ENCODE measurements at regions not wholly inside any gene's neighbourhood (a gene's known extent, or its start where the extent isn't known, plus 50 kb on each side); places are given as distances from the start of the nearest gene placed in this dataset.

DNA sequence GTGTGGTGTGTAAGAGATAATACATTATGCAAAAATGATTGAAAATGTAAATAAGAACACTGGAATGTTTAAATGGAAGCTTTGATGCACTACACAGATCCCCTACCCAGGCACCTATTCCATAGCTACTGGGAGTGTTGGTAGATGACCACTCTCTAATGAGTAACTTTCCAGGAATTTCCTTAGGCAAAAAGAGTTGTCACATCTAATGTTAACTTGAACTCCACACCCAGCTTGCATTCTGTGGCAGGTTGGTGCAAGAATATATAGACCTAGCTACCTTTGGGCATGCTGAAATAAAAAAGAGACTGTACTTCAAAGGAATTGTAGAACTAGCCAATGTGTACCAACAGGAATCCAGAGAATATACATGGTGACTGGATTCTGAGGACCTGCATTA, 1254.2 kb upstream of the EYS start:
- H3K4me3 ChIP-seq = no peak overlapping the region
- H3K4me1 ChIP-seq = no peaks in the 10 kb centered on the region
- no peak for DNase-seq
- TF ChIP-seq, protein P1, sequence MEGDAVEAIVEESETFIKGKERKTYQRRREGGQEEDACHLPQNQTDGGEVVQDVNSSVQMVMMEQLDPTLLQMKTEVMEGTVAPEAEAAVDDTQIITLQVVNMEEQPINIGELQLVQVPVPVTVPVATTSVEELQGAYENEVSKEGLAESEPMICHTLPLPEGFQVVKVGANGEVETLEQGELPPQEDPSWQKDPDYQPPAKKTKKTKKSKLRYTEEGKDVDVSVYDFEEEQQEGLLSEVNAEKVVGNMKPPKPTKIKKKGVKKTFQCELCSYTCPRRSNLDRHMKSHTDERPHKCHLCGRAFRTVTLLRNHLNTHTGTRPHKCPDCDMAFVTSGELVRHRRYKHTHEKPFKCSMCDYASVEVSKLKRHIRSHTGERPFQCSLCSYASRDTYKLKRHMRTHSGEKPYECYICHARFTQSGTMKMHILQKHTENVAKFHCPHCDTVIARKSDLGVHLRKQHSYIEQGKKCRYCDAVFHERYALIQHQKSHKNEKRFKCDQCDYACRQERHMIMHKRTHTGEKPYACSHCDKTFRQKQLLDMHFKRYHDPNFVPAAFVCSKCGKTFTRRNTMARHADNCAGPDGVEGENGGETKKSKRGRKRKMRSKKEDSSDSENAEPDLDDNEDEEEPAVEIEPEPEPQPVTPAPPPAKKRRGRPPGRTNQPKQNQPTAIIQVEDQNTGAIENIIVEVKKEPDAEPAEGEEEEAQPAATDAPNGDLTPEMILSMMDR (IDR thresholded peaks at IDR 0.05; ENCODE audit: borderline replicate concordance) = no peak
- peaks cover 21% of the 10 kb centered on the region for H3K9me3 ChIP-seq (replicated peaks)
- H3K27me3 ChIP-seq (ENCODE audit: low read depth) = no peaks in the 10 kb centered on the region
- H3K36me3 ChIP-seq = no peaks in the 10 kb centered on the region
- intact Hi-C loops (cut with micrococcal nuclease) = no loop called here
- H3K27ac ChIP-seq (replicated peaks) = no peak overlapping the region

DNA sequence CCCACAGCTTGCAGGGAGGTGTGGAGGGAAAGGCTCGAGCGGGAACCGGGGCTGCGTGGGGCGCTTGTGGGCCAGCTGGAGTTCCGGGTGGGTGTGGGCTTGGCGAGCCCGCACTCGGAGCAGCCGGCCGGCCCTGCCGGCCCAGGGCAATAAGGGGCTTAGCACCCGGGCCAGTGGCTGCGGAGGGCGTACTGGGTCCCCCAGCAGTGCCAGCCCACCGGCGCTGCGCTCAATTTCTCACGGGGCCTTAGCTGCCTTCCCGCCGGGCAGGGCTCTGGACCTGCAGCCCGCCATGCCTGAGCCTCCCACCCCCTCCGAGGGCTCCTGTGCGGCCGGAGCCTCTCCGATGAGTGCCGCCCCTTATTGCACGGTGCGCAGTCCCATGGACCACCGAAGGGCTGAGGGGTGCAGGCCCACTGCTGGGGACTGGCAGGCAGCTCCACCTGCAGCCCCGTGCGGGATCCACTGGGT, 1242.2 kb upstream of the EYS start:
- Histone ChIP-seq H3K27ac (replicated peaks) (no peak overlapping the region), H3K27me3 (ENCODE audit: low read depth) (no peaks in the 10 kb centered on the region), H3K4me1 (no peaks in the 10 kb centered on the region), H3K9me3 (replicated peaks) (peaks cover 4% of the 10 kb centered on the region), H3K4me3 (no peak overlapping the region), H3K36me3 (no peaks in the 10 kb centered on the region)
- intact Hi-C loops (cut with micrococcal nuclease) = no loop called here
- TF ChIP-seq, protein P1 (IDR thresholded peaks at IDR 0.05; ENCODE audit: borderline replicate concordance) = no peak
- DNase-seq = no peak

DNA sequence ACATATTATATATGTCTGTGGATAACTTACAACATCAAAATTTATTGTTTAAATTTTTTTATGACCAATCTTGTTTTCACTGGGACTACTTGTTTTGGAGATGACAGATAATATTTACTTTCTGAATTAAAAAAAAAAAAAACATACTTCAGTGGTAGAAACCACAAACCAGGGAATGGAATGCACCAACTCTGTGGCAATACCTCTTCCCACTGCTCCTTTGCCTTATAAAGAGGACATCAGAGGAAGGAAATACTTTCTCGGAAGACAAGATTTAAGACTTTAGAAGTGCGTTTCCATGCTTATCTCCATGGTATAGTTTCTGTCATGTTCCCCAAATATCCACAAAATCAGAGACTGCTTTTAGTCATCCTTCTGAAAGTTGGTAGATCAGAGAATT, 1241.1 kb upstream of the EYS start:
- no peaks in the 10 kb centered on the region for H3K27me3 ChIP-seq (ENCODE audit: low read depth)
- no peak overlapping the region for H3K27ac ChIP-seq (replicated peaks)
- peaks cover 4% of the 10 kb centered on the region for H3K9me3 ChIP-seq (replicated peaks)
- intact Hi-C loops (cut with micrococcal nuclease) = no loop called here
- TF ChIP-seq, protein P1 (IDR thresholded peaks at IDR 0.05; ENCODE audit: borderline replicate concordance) = no peak
- no peaks in the 10 kb centered on the region for H3K4me1 ChIP-seq
- no peak for DNase-seq
- H3K4me3 ChIP-seq = no peak overlapping the region
- H3K36me3 ChIP-seq = no peaks in the 10 kb centered on the region

DNA sequence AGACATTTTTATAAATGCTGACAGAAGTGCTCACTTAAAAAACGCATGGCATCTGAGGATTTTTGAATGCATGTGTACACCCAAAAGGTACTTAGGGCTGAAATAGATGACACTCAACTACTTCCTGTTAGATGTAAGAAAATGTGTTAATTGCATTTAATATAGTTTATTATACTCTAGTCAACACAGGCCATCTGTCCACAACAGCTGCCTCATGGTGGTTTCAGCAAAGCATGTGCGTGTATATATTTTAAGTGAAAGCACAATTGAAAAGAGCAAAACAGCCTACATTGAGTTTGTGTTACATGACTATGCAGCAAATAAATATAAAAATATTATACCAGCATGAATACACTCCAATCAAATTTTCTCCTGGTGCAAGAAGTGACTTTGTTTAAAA, 1233.0 kb upstream of the EYS start:
- DNase-seq = no peak
- Histone ChIP-seq H3K9me3 (replicated peaks) (peaks cover 7% of the 10 kb centered on the region), H3K27ac (replicated peaks) (no peak overlapping the region), H3K36me3 (no peaks in the 10 kb centered on the region), H3K27me3 (ENCODE audit: low read depth) (no peaks in the 10 kb centered on the region), H3K4me1 (no peaks in the 10 kb centered on the region), H3K4me3 (no peak overlapping the region)
- intact Hi-C loops (cut with micrococcal nuclease) = no loop called here
- TF ChIP-seq, protein P1 (IDR thresholded peaks at IDR 0.05; ENCODE audit: borderline replicate concordance) = no peak

DNA sequence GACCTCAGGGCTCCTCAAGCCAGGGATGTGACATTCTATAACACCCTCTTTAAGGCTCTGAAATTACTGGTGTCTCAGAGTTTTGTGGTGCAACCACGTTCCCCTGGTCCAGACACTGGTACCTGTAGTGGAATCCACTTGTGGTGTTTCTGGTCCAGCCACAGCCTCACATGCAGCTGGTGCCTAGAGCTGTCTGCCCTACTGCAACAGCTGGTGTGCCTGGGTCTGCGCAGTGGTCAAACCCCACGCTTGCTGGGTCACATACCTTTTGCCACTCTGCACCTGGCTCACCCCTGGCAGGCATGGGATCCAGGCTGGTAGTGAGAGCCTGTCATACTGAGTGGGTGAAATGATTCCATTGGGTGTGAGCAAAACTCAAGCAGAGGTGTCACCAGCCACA, 1230.2 kb upstream of the EYS start:
- Histone ChIP-seq H3K4me1 (no peaks in the 10 kb centered on the region), H3K27me3 (ENCODE audit: low read depth) (no peaks in the 10 kb centered on the region), H3K36me3 (no peaks in the 10 kb centered on the region), H3K9me3 (replicated peaks) (peaks cover 7% of the 10 kb centered on the region), H3K4me3 (no peak overlapping the region), H3K27ac (replicated peaks) (no peak overlapping the region)
- intact Hi-C loops (cut with micrococcal nuclease) = no loop called here
- TF ChIP-seq, protein P1 (IDR thresholded peaks at IDR 0.05; ENCODE audit: borderline replicate concordance) = no peak
- no peak for DNase-seq

DNA sequence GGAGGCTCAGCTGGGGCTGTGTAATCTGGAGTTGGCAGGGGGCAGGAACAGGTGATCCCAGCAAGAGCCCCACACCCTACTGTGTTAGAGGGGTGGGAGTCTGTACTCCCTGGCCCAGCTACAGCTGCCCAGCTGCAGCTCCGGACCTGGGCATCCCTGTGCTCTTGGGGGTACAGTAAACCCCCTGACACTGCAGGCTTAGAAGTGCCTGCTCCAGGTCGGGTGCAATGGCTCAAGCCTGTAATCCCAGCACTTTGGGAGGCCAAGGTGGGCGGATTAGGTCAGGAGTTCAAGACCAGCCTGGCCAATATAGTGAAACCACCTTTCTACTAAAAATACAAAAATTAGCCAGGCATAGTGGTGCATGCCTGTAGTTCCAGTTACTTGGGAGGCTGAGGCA, 1228.6 kb upstream of the EYS start:
- Histone ChIP-seq H3K9me3 (replicated peaks) (peaks cover 7% of the 10 kb centered on the region), H3K4me1 (no peaks in the 10 kb centered on the region), H3K27ac (replicated peaks) (no peak overlapping the region), H3K4me3 (no peak overlapping the region), H3K36me3 (no peaks in the 10 kb centered on the region), H3K27me3 (ENCODE audit: low read depth) (no peaks in the 10 kb centered on the region)
- no peak for DNase-seq
- TF ChIP-seq, protein P1 (IDR thresholded peaks at IDR 0.05; ENCODE audit: borderline replicate concordance) = no peak
- intact Hi-C loops (cut with micrococcal nuclease) = no loop called here

Measured in left ventricle myocardium inferior (tissue), 1 donor.